ENCODE measurements at regions not wholly inside any gene's neighbourhood (a gene's known extent, or its start where the extent isn't known, plus 50 kb on each side); places are given as distances from the start of the nearest gene placed in this dataset.

DNA sequence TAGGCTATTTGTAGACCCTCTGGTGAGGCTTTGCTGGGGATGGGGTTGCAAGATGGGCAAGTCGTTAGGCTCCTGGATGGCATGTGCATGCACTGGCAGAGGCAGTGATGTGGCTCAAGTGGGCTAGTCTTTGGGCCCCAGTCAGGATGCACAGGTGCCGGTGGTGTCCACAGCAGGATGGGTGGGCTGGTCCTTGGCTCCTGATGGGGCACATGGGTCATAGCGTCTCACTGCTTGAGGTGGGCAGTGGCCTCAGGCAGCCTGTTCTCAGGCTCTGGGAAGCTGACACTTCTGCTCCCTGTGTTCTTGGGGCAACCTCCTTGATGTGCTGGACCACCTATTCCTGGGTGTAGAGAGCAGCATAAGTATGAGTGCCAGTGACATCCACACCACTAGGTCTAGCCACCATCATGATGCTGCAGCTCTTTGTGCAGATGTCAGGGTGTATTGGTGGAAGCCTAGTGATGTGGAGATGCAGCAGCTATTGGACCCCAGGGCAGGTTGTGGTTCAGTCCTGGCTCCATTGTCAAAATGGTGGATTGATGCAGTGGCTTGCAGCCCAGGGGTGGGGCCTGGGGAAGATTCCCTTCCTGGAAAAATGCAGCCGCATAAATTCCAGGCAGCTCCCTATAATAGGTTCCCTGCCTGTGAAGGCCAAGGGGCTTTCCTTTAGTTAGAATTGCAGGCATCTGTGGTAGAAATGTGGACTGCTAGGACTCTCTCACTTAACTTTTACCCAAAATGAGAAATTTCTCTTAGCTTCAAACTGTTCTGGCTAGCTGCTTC is 742.5 kb upstream of the MDGA2 start:
- ChIA-PET POLR2A (no interaction called here), RAD21 (ENCODE audit: low non-redundant PET in 1 of 2, low total read pairs in 2 of 2, uncharacterized antibody in 2 of 2, unreplicated experiment in 2 of 2) (no interaction called here), CTCF (no interaction called here)
- BruUV-seq (replicated peaks), result no TSS peak
- Histone ChIP-seq H3K9ac (ENCODE audit: low read length) (no peak overlapping the region), H4K20me1 (ENCODE audit: insufficient read depth) (no peaks in the 10 kb centered on the region), H3K4me2 (ENCODE audit: low read length) (no peak overlapping the region), H3K36me3 (ENCODE audit: control insufficient read depth in 1 of 2, insufficient read depth in 2 of 2, low read length in 2 of 2) (no peaks in the 10 kb centered on the region), H3K9me2 (ENCODE audit: insufficient read depth) (no peaks in the 10 kb centered on the region), H3K79me2 (ENCODE audit: insufficient read depth, low read length) (no peaks in the 10 kb centered on the region), H3K4me1 (ENCODE audit: control insufficient read depth in 1 of 2, insufficient read depth in 2 of 2, low read length in 2 of 2) (no peaks in the 10 kb centered on the region), H3K27me3 (ENCODE audit: insufficient read depth, low read length) (no peaks in the 10 kb centered on the region), H3K9me3 (ENCODE audit: control insufficient read depth in 1 of 2, insufficient read depth in 1 of 2, low read depth in 1 of 2, low read length in 2 of 2) (peaks cover 0 to 3% of the 10 kb centered on the region in 2 experiments; a peak in 2 of 4 replicates), H3K4me3 (replicated peaks in 1 of 2; ENCODE audit: low read depth in 1 of 2, low read length in 2 of 2) (no peak overlapping the region), H3K27ac (ENCODE audit: low read depth, low read length) (no peak overlapping the region), H2AFZ (ENCODE audit: low read depth, low read length, poor library complexity, severe bottlenecking) (no peak overlapping the region)
- ATAC-seq, result no peak
- TF ChIP-seq EZH2phosphoT487 (IDR thresholded peaks at IDR 0.05; ENCODE audit: borderline replicate concordance), result no peak
- TF ChIP-seq RAD21 (IDR thresholded peaks at IDR 0.05; ENCODE audit: low read depth), result no peak
- TF ChIP-seq, protein P1, sequence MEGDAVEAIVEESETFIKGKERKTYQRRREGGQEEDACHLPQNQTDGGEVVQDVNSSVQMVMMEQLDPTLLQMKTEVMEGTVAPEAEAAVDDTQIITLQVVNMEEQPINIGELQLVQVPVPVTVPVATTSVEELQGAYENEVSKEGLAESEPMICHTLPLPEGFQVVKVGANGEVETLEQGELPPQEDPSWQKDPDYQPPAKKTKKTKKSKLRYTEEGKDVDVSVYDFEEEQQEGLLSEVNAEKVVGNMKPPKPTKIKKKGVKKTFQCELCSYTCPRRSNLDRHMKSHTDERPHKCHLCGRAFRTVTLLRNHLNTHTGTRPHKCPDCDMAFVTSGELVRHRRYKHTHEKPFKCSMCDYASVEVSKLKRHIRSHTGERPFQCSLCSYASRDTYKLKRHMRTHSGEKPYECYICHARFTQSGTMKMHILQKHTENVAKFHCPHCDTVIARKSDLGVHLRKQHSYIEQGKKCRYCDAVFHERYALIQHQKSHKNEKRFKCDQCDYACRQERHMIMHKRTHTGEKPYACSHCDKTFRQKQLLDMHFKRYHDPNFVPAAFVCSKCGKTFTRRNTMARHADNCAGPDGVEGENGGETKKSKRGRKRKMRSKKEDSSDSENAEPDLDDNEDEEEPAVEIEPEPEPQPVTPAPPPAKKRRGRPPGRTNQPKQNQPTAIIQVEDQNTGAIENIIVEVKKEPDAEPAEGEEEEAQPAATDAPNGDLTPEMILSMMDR (IDR thresholded peaks at IDR 0.05 in 2 of 3, conservative IDR thresholded peaks at IDR 0.05 in 1 of 3; ENCODE audit: borderline replicate concordance in 1 of 3, insufficient read depth in 1 of 3, low read depth in 2 of 3, low read length in 2 of 3), result no peak
- intact Hi-C loops (cut with micrococcal nuclease), result no loop called here
- DNase-seq (ENCODE audit: low read depth, low spot score), result no peak

DNA sequence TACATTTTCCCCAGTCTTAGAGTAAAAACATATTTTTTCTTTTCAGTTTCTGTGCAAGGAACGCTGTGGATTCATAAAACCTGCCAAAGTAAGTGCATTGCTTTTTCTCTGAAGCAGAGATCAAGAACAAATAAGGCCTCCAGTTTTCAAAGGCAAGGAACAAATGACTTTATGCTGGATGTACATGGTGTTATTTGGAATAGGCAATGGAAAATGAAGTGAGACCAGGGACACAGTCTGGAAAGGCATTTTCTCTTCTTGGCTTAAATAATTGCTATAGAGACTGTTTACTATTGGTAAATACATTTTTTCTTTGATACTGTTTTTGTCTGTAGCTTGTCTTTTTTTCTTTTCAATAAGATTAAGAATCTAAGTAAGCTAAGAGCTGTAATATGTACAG is 725.9 kb upstream of the MDGA2 start:
- no peak overlapping the region for H3K27ac ChIP-seq (ENCODE audit: low read depth, low read length)
- H2AFZ ChIP-seq (ENCODE audit: low read depth, low read length, poor library complexity, severe bottlenecking), result no peak overlapping the region
- intact Hi-C loops (cut with micrococcal nuclease), result no loop called here
- ChIA-PET RAD21 (ENCODE audit: low non-redundant PET in 1 of 2, low total read pairs in 2 of 2, uncharacterized antibody in 2 of 2, unreplicated experiment in 2 of 2) (no interaction called here), POLR2A (no interaction called here), CTCF (no interaction called here)
- no peak overlapping the region for H3K9ac ChIP-seq (ENCODE audit: low read length)
- H3K79me2 ChIP-seq (ENCODE audit: insufficient read depth, low read length), result no peaks in the 10 kb centered on the region
- BruUV-seq (replicated peaks), result no TSS peak
- H3K4me2 ChIP-seq (ENCODE audit: low read length), result no peak overlapping the region
- H3K9me2 ChIP-seq (ENCODE audit: insufficient read depth), result no peaks in the 10 kb centered on the region
- no peaks in the 10 kb centered on the region for H3K36me3 ChIP-seq (ENCODE audit: control insufficient read depth in 1 of 2, insufficient read depth in 2 of 2, low read length in 2 of 2)
- ATAC-seq, result no peak
- no peaks in the 10 kb centered on the region for H3K27me3 ChIP-seq (ENCODE audit: insufficient read depth, low read length)
- no peaks in the 10 kb centered on the region; a peak in 1 of 4 replicates for H3K9me3 ChIP-seq (ENCODE audit: control insufficient read depth in 1 of 2, insufficient read depth in 1 of 2, low read depth in 1 of 2, low read length in 2 of 2)
- H3K4me3 ChIP-seq (replicated peaks in 1 of 2; ENCODE audit: low read depth in 1 of 2, low read length in 2 of 2), result no peak overlapping the region
- H4K20me1 ChIP-seq (ENCODE audit: insufficient read depth), result no peaks in the 10 kb centered on the region
- H3K4me1 ChIP-seq (ENCODE audit: control insufficient read depth in 1 of 2, insufficient read depth in 2 of 2, low read length in 2 of 2), result no peaks in the 10 kb centered on the region
- no peak for DNase-seq (ENCODE audit: low read depth, low spot score)
- TF ChIP-seq, protein P2, sequence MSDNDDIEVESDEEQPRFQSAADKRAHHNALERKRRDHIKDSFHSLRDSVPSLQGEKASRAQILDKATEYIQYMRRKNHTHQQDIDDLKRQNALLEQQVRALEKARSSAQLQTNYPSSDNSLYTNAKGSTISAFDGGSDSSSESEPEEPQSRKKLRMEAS (IDR thresholded peaks at IDR 0.05), result no peak
- TF ChIP-seq ELF1 (IDR thresholded peaks at IDR 0.05; ENCODE audit: borderline replicate concordance, low read depth) (no peak), FOSL1 (IDR thresholded peaks at IDR 0.05; ENCODE audit: low read depth) (no peak), CBX3 (IDR thresholded peaks at IDR 0.05; ENCODE audit: low read depth) (no peak), CEBPB (IDR thresholded peaks at IDR 0.05; ENCODE audit: low read depth) (no peak), SP1 (IDR thresholded peaks at IDR 0.05; ENCODE audit: low read depth) (no peak), EGR1 (IDR thresholded peaks at IDR 0.05; ENCODE audit: low read depth) (no peak), POLR2A (IDR thresholded peaks at IDR 0.05; ENCODE audit: borderline replicate concordance, extremely low read depth, insufficient read depth, insufficient read length) (no peak), ZNF274 (IDR thresholded peaks at IDR 0.05; ENCODE audit: low read depth, low read length) (no peak), TCF7L2 (IDR thresholded peaks at IDR 0.05; ENCODE audit: borderline replicate concordance, extremely low read depth, insufficient read depth, insufficient read length) (no peak), POLR2AphosphoS5 (IDR thresholded peaks at IDR 0.05; ENCODE audit: low read depth, low read length) (no peak), ATF3 (IDR thresholded peaks at IDR 0.05) (no peak), EZH2phosphoT487 (IDR thresholded peaks at IDR 0.05; ENCODE audit: borderline replicate concordance) (no peak), JUND (IDR thresholded peaks at IDR 0.05) (no peak)
- TF ChIP-seq, protein P1 (IDR thresholded peaks at IDR 0.05 in 2 of 3, conservative IDR thresholded peaks at IDR 0.05 in 1 of 3; ENCODE audit: borderline replicate concordance in 1 of 3, insufficient read depth in 1 of 3, low read depth in 2 of 3, low read length in 2 of 3), result no peak
